WTC11 (cell line): ENCODE measurements at regions not wholly inside any gene's neighbourhood (a gene's known extent, or its start where the extent isn't known, plus 50 kb on each side); places are given as distances from the start of the nearest gene placed in this dataset.

Experiments
- ATF2 ChIP-seq: sonication (generic); formaldehyde crosslinking; IDR thresholded peaks from 2 replicates; pipeline ENCODE4 v1.8.1; 2022; ENCODE audit warnings: low read depth, missing genetic modification reagents, borderline replicate concordance
- E2F5 ChIP-seq: sonication (generic); formaldehyde crosslinking; IDR thresholded peaks from 2 replicates; pipeline ENCODE4 v1.8.1; 2022; ENCODE audit warnings: mild to moderate bottlenecking, moderate library complexity, missing genetic modification reagents
- GABPB1 ChIP-seq: sonication (generic); formaldehyde crosslinking; IDR thresholded peaks from 2 replicates; pipeline ENCODE4 v1.8.1; 2023; ENCODE audit warnings: mild to moderate bottlenecking, missing genetic modification reagents
- MLX ChIP-seq: sonication (generic); formaldehyde crosslinking; IDR thresholded peaks from 2 replicates; pipeline ENCODE4 v1.8.1; 2023; ENCODE audit warnings: mild to moderate bottlenecking, missing genetic modification reagents, moderate library complexity
- NR2C2 ChIP-seq: sonication (generic); formaldehyde crosslinking; IDR thresholded peaks from 2 replicates; pipeline ENCODE4 v1.8.0; 2022; ENCODE audit warnings: mild to moderate bottlenecking, missing genetic modification reagents
- RELA ChIP-seq: sonication (generic); formaldehyde crosslinking; IDR thresholded peaks from 2 replicates; pipeline ENCODE4 v1.8.1; 2022; ENCODE audit warnings: missing genetic modification reagents, mild to moderate bottlenecking, borderline replicate concordance
- SMAD3 ChIP-seq: sonication (generic); formaldehyde crosslinking; IDR thresholded peaks from 2 replicates; pipeline ENCODE4 v1.8.0; 2022; ENCODE audit warnings: missing genetic modification reagents, mild to moderate bottlenecking, borderline replicate concordance
- STAT6 ChIP-seq: sonication (generic); formaldehyde crosslinking; conservative IDR thresholded peaks from 2 replicates; pipeline ENCODE4 v1.8.1; 2023; ENCODE audit warnings: mild to moderate bottlenecking, low read depth, missing genetic modification reagents, moderate library complexity
- TEAD1 ChIP-seq: sonication (generic); formaldehyde crosslinking; IDR thresholded peaks from 2 replicates; pipeline ENCODE4 v1.8.0; 2022; ENCODE audit warnings: mild to moderate bottlenecking, missing genetic modification reagents
- USF2 ChIP-seq: sonication (generic); formaldehyde crosslinking; IDR thresholded peaks from 2 replicates; pipeline ENCODE4 v1.8.1; 2023; ENCODE audit warnings: mild to moderate bottlenecking, missing genetic modification reagents, moderate library complexity
- ZNF232 ChIP-seq: sonication (generic); formaldehyde crosslinking; IDR thresholded peaks from 2 replicates; pipeline ENCODE4 v1.8.0; 2022; ENCODE audit warnings: mild to moderate bottlenecking, missing genetic modification reagents
- ZNF396 ChIP-seq: fragments of 250-450 bp; sonication (Bioruptor Pico); IDR thresholded peaks from 2 replicates; pipeline ENCODE4 v1.8.0; 2021; ENCODE audit warnings: mild to moderate bottlenecking, moderate library complexity, borderline replicate concordance
- ZNF423 ChIP-seq: fragments of 250-450 bp; sonication (Bioruptor Pico); IDR thresholded peaks from 2 replicates; pipeline ENCODE4 v2.1.2; 2022; ENCODE audit warnings: mild to moderate bottlenecking, moderate library complexity

- TF ChIP-seq ATF2 (CRISPR knock-in tag) (no peak), NR2C2 (CRISPR knock-in tag) (no peak), ZNF423 (no peak), ZNF396 (CRISPR knock-in tag) (no peak), USF2 (CRISPR knock-in tag) (peak; percentile 67), GABPB1 (CRISPR knock-in tag) (0 out of 2 replicates have a peak, but pooled peaks have one; percentile 12), STAT6 (CRISPR knock-in tag) (no peak), E2F5 (CRISPR knock-in tag) (0 out of 2 replicates have a peak, but pooled peaks have one; percentile 27), ZNF232 (CRISPR knock-in tag) (no peak), SMAD3 (CRISPR knock-in tag) (no peak), TEAD1 (CRISPR knock-in tag) (no peak), MLX (CRISPR knock-in tag) (no peak), RELA (CRISPR knock-in tag) (no peak)
Observed at GRCh38 chr7:4631380-4632179, 50.5 kb upstream of the FOXK1 start (continued).
